ENCODE measurements at regions not wholly inside any gene's neighbourhood (a gene's known extent, or its start where the extent isn't known, plus 50 kb on each side); places are given as distances from the start of the nearest gene placed in this dataset.
"Not testable (repeated sequence)": the region's sequence is repeated elsewhere in the genome, so short reads cannot be mapped to it uniquely, and the experiment has no call there.

- H3K4me1 Mint-ChIP-seq: no peaks in the 10 kb centered on the region
- H3K4me3 Mint-ChIP-seq: no peak overlapping the region
- no peaks in the 10 kb centered on the region for H3K36me3 Mint-ChIP-seq (ENCODE audit: low read depth)
- no peak for DNase-seq
- no peak overlapping the region for H3K27ac Mint-ChIP-seq
- intact Hi-C loops (cut with micrococcal nuclease): no loop called here
- H3K9me3 Mint-ChIP-seq: no peaks in the 10 kb centered on the region
- peaks cover 7% of the 10 kb centered on the region for H3K27me3 Mint-ChIP-seq
Observed at GRCh38 chr11:45000918-45001317, 50.2 kb upstream of the TP53I11 start.

- intact Hi-C loops (cut with micrococcal nuclease): no loop called here
- no peaks in the 10 kb centered on the region for H3K9me3 Mint-ChIP-seq
- no peaks in the 10 kb centered on the region for H3K4me1 Mint-ChIP-seq
- H3K4me3 Mint-ChIP-seq: no peak overlapping the region
- peaks cover 7% of the 10 kb centered on the region for H3K27me3 Mint-ChIP-seq
- H3K36me3 Mint-ChIP-seq (ENCODE audit: low read depth): no peaks in the 10 kb centered on the region
- H3K27ac Mint-ChIP-seq: no peak overlapping the region
- DNase-seq: no peak
Observed at GRCh38 chr11:45001466-45002165, 50.9 kb upstream of the TP53I11 start.

- DNase-seq: no peak
- no peaks in the 10 kb centered on the region for H3K36me3 Mint-ChIP-seq (ENCODE audit: low read depth)
Observed at GRCh38 chr11:45005106-45005505, 54.4 kb upstream of the TP53I11 start.

GRCh38 chr11:45007011-45007410 is 56.3 kb upstream of the TP53I11 start:
- Mint-ChIP-seq H3K4me1 (no peaks in the 10 kb centered on the region), H3K9me3 (no peaks in the 10 kb centered on the region), H3K27ac (no peak overlapping the region), H3K27me3 (peaks cover 15% of the 10 kb centered on the region), H3K36me3 (ENCODE audit: low read depth) (no peaks in the 10 kb centered on the region), H3K4me3 (no peak overlapping the region)
- intact Hi-C loops (cut with micrococcal nuclease): no loop called here
- no peak for DNase-seq

More at GRCh38 chr11:45005106-45005505, 54.4 kb upstream of the TP53I11 start:
- Mint-ChIP-seq H3K4me1 (no peaks in the 10 kb centered on the region), H3K27me3 (peaks cover 15% of the 10 kb centered on the region), H3K9me3 (no peaks in the 10 kb centered on the region), H3K27ac (no peak overlapping the region), H3K4me3 (no peak overlapping the region)
- intact Hi-C loops (cut with micrococcal nuclease): no loop called here

- DNase-seq; H3K4me1 Mint-ChIP-seq; H3K4me3 Mint-ChIP-seq; intact Hi-C loops (cut with micrococcal nuclease); H3K27ac Mint-ChIP-seq; H3K36me3 Mint-ChIP-seq (ENCODE audit: low read depth): not testable (repeated sequence)
- Mint-ChIP-seq H3K9me3 (peaks cover 21% of the 10 kb centered on the region), H3K27me3 (peaks cover 33% of the 10 kb centered on the region)
Observed at GRCh38 chr11:45015983-45016382, 65.3 kb upstream of the TP53I11 start.

GRCh38 chr11:45016446-45016845 is 65.8 kb upstream of the TP53I11 start:
- H3K27ac Mint-ChIP-seq; intact Hi-C loops (cut with micrococcal nuclease); DNase-seq; H3K4me1 Mint-ChIP-seq; H3K36me3 Mint-ChIP-seq (ENCODE audit: low read depth); H3K4me3 Mint-ChIP-seq: not testable (repeated sequence)
- Mint-ChIP-seq H3K9me3 (peaks cover 21% of the 10 kb centered on the region), H3K27me3 (peaks cover 33% of the 10 kb centered on the region)

GRCh38 chr11:45017329-45017728 is 66.6 kb upstream of the TP53I11 start:
- DNase-seq: no peak
- Mint-ChIP-seq H3K27me3 (peaks cover 33% of the 10 kb centered on the region), H3K4me1 (peaks cover 5% of the 10 kb centered on the region), H3K36me3 (ENCODE audit: low read depth) (peaks cover 3% of the 10 kb centered on the region), H3K9me3 (peaks cover 21% of the 10 kb centered on the region), H3K4me3 (no peak overlapping the region), H3K27ac (no peak overlapping the region)
- intact Hi-C loops (cut with micrococcal nuclease): no loop called here

GRCh38 chr11:45021001-45021400 is 70.3 kb upstream of the TP53I11 start:
- intact Hi-C loops (cut with micrococcal nuclease): no loop called here

GRCh38 chr11:45021692-45022141 is 71.0 kb upstream of the TP53I11 start:
- peaks cover 12% of the 10 kb centered on the region for H3K27me3 Mint-ChIP-seq
- H3K4me3 Mint-ChIP-seq: no peak overlapping the region
- H3K27ac Mint-ChIP-seq: no peak overlapping the region
- intact Hi-C loops (cut with micrococcal nuclease): no loop called here
- no peaks in the 10 kb centered on the region for H3K9me3 Mint-ChIP-seq
- peaks cover 7% of the 10 kb centered on the region for H3K4me1 Mint-ChIP-seq
- H3K36me3 Mint-ChIP-seq (ENCODE audit: low read depth): no peaks in the 10 kb centered on the region
- no peak for DNase-seq

More at GRCh38 chr11:45021001-45021400, 70.3 kb upstream of the TP53I11 start:
- H3K4me3 Mint-ChIP-seq: no peak overlapping the region
- H3K9me3 Mint-ChIP-seq: no peaks in the 10 kb centered on the region
- peaks cover 17% of the 10 kb centered on the region for H3K27me3 Mint-ChIP-seq
- H3K27ac Mint-ChIP-seq: no peak overlapping the region
- peaks cover 5% of the 10 kb centered on the region for H3K4me1 Mint-ChIP-seq
- H3K36me3 Mint-ChIP-seq (ENCODE audit: low read depth): no peaks in the 10 kb centered on the region
- no peak for DNase-seq

- intact Hi-C loops (cut with micrococcal nuclease): no loop called here
- no peak overlapping the region for H3K27ac Mint-ChIP-seq
- no peaks in the 10 kb centered on the region for H3K9me3 Mint-ChIP-seq
- DNase-seq: no peak
- peaks cover 7% of the 10 kb centered on the region for H3K4me1 Mint-ChIP-seq
- no peak overlapping the region for H3K4me3 Mint-ChIP-seq
- H3K27me3 Mint-ChIP-seq: peaks cover 12% of the 10 kb centered on the region
- no peaks in the 10 kb centered on the region for H3K36me3 Mint-ChIP-seq (ENCODE audit: low read depth)
Observed at GRCh38 chr11:45022294-45023064, 71.8 kb upstream of the TP53I11 start.

- intact Hi-C loops (cut with micrococcal nuclease): no loop called here
- Mint-ChIP-seq H3K27ac (no peak overlapping the region), H3K27me3 (peaks cover 12% of the 10 kb centered on the region), H3K4me1 (peaks cover 7% of the 10 kb centered on the region), H3K4me3 (no peak overlapping the region), H3K9me3 (no peaks in the 10 kb centered on the region), H3K36me3 (ENCODE audit: low read depth) (no peaks in the 10 kb centered on the region)
- no peak for DNase-seq
Observed at GRCh38 chr11:45023065-45023365, 72.3 kb upstream of the TP53I11 start.

GRCh38 chr11:45024316-45024715 is 73.6 kb upstream of the TP53I11 start:
- Mint-ChIP-seq H3K36me3 (ENCODE audit: low read depth) (no peaks in the 10 kb centered on the region), H3K27ac (no peak overlapping the region), H3K9me3 (no peaks in the 10 kb centered on the region), H3K27me3 (peaks cover 11% of the 10 kb centered on the region), H3K4me3 (no peak overlapping the region), H3K4me1 (peaks cover 7% of the 10 kb centered on the region)
- intact Hi-C loops (cut with micrococcal nuclease): no loop called here
- no peak for DNase-seq

GRCh38 chr11:45024846-45025588 is 74.3 kb upstream of the TP53I11 start:
- Mint-ChIP-seq H3K4me1 (peaks cover 7% of the 10 kb centered on the region), H3K27me3 (peaks cover 9% of the 10 kb centered on the region), H3K27ac (no peak overlapping the region), H3K9me3 (no peaks in the 10 kb centered on the region), H3K36me3 (ENCODE audit: low read depth) (no peaks in the 10 kb centered on the region), H3K4me3 (no peak overlapping the region)
- intact Hi-C loops (cut with micrococcal nuclease): no loop called here
- no peak for DNase-seq

Measured in activated CD4-positive, alpha-beta T cell treated with anti-CD3 and anti-CD28 coated beads, Interleukin-2, amount 10 ng/mL, durations not matched to agents 24 days and 14 days (primary cell).